BLaER1 treated with 17β-estradiol and CSF1 and Interleukin-3, amounts not matched to agents 10 nM and 100 nM (cell line): ENCODE measurements at regions not wholly inside any gene's neighbourhood (a gene's known extent, or its start where the extent isn't known, plus 50 kb on each side); places are given as distances from the start of the nearest gene placed in this dataset.

Source experiments
- H3K27ac ChIP-seq, 11 experiments: shearing (Covaris generic); formaldehyde crosslinking; 2 replicates each; pipeline ENCODE4 v1.8.1; 2022
- H3K27me3 ChIP-seq, 11 experiments: shearing (Covaris generic); formaldehyde crosslinking; 2 replicates each; pipeline ENCODE4 v1.8.1; 2022
- H3K36me3 ChIP-seq, 11 experiments: shearing (Covaris generic); formaldehyde crosslinking; 2 replicates each; pipeline ENCODE4 v1.8.1; 2022
- H3K4me1 ChIP-seq, 10 experiments: shearing (Covaris generic); formaldehyde crosslinking; 2 replicates each; pipeline ENCODE4 v1.8.1; 2022
- H3K4me2 ChIP-seq, 11 experiments: shearing (Covaris generic); formaldehyde crosslinking; 2 replicates each; pipeline ENCODE4 v1.8.1; 2022
- H3K4me3 ChIP-seq, 10 experiments: shearing (Covaris generic); formaldehyde crosslinking; 2 replicates each; pipeline ENCODE4 v1.8.1; 2022
- H3K9ac ChIP-seq, 11 experiments: shearing (Covaris generic); formaldehyde crosslinking; 2 replicates each; pipeline ENCODE4 v1.8.1; 2022
- H3K9me3 ChIP-seq, 11 experiments: shearing (Covaris generic); formaldehyde crosslinking; replicated peaks in 1 of 11; 2 replicates each; pipeline ENCODE4 v1.8.1; 2022
- H4K20me1 ChIP-seq, 11 experiments: shearing (Covaris generic); formaldehyde crosslinking; 2 replicates each; pipeline ENCODE4 v1.8.1; 2022
- Cebpa-rat ChIP-seq, 11 experiments: shearing (Covaris generic); IDR thresholded peaks; 2 replicates each; pipeline ENCODE4 v1.8.1; 2022

GRCh38 chr5:175388531-175388930 is 55.5 kb downstream of the DRD1 start:
- TF ChIP-seq Cebpa-rat (IDR thresholded peaks at IDR 0.05), result no peak
- Histone ChIP-seq H4K20me1 (no peaks in the 10 kb centered on the region), H3K9ac (no peak overlapping the region), H3K4me3 (no peak overlapping the region), H3K36me3 (no peaks in the 10 kb centered on the region), H3K27me3 (no peaks in the 10 kb centered on the region), H3K4me1 (peaks cover 0 to 15% (median 9%) of the 10 kb centered on the region in 10 experiments; a peak in 12 of 20 replicates), H3K27ac (no peak overlapping the region), H3K4me2 (no peak overlapping the region), H3K9me3 (peaks cover 0 to 7% (median 0%) of the 10 kb centered on the region in 11 experiments; a peak in 2 of 22 replicates)

GRCh38 chr5:175387144-175387543 is 56.8 kb downstream of the DRD1 start:
- Histone ChIP-seq H3K4me1 (peaks cover 0 to 15% (median 9%) of the 10 kb centered on the region in 10 experiments; a peak in 12 of 20 replicates), H3K27ac (no peak overlapping the region)

GRCh38 chr5:175386526-175386925 is 57.5 kb downstream of the DRD1 start:
- peaks cover 0 to 9% (median 0%) of the 10 kb centered on the region in 11 experiments; a peak in 2 of 22 replicates for H3K9me3 ChIP-seq
- no peak overlapping the region for H3K4me3 ChIP-seq
- H3K27me3 ChIP-seq, result no peaks in the 10 kb centered on the region
- H3K9ac ChIP-seq, result no peak overlapping the region
- H3K4me2 ChIP-seq, result peak overlapping the region in 6 of 11 experiments; percentile 3 to 62 (median 52); a peak in 4 of 22 replicates
- no peak overlapping the region for H3K27ac ChIP-seq
- H4K20me1 ChIP-seq, result no peaks in the 10 kb centered on the region
- no peaks in the 10 kb centered on the region for H3K36me3 ChIP-seq
- peaks cover 0 to 15% (median 9%) of the 10 kb centered on the region in 10 experiments; a peak in 12 of 20 replicates for H3K4me1 ChIP-seq
- TF ChIP-seq Cebpa-rat (IDR thresholded peaks at IDR 0.05), result no peak

More at GRCh38 chr5:175387144-175387543, 56.8 kb downstream of the DRD1 start:
- H3K4me3 ChIP-seq, result no peak overlapping the region
- no peak for TF ChIP-seq Cebpa-rat (IDR thresholded peaks at IDR 0.05)
- H3K9me3 ChIP-seq, result peaks cover 0 to 9% (median 0%) of the 10 kb centered on the region in 11 experiments; a peak in 2 of 22 replicates
- no peaks in the 10 kb centered on the region for H4K20me1 ChIP-seq
- H3K9ac ChIP-seq, result no peak overlapping the region
- no peaks in the 10 kb centered on the region for H3K36me3 ChIP-seq
- H3K27me3 ChIP-seq, result no peaks in the 10 kb centered on the region
- H3K4me2 ChIP-seq, result peak overlapping the region in 8 of 11 experiments; percentile 1 to 62 (median 46); a peak in 12 of 22 replicates

GRCh38 chr5:175385691-175386362 is 58.2 kb downstream of the DRD1 start:
- Histone ChIP-seq H3K4me1 (peaks cover 0 to 15% (median 9%) of the 10 kb centered on the region in 10 experiments; a peak in 12 of 20 replicates), H3K36me3 (no peaks in the 10 kb centered on the region), H3K9me3 (peaks cover 0 to 9% (median 0%) of the 10 kb centered on the region in 11 experiments; a peak in 2 of 22 replicates), H3K27ac (no peak overlapping the region), H4K20me1 (no peaks in the 10 kb centered on the region), H3K9ac (no peak overlapping the region), H3K27me3 (no peaks in the 10 kb centered on the region), H3K4me3 (no peak overlapping the region), H3K4me2 (0 out of 22 replicates have a peak overlapping the region, but pooled peaks of 1 of the 11 experiments have one; percentile 21)
- no peak for TF ChIP-seq Cebpa-rat (IDR thresholded peaks at IDR 0.05)

GRCh38 chr5:175384724-175385552 is 59.0 kb downstream of the DRD1 start:
- Histone ChIP-seq H3K4me1 (peaks cover 0 to 15% (median 9%) of the 10 kb centered on the region in 10 experiments; a peak in 12 of 20 replicates), H3K4me2 (peak overlapping the region in 3 of 11 experiments; percentile 18 to 21 (median 19); a peak in 2 of 22 replicates), H4K20me1 (no peaks in the 10 kb centered on the region), H3K27ac (no peak overlapping the region), H3K27me3 (no peaks in the 10 kb centered on the region), H3K9ac (no peak overlapping the region), H3K9me3 (peaks cover 0 to 9% (median 0%) of the 10 kb centered on the region in 11 experiments; a peak in 2 of 22 replicates), H3K4me3 (no peak overlapping the region), H3K36me3 (no peaks in the 10 kb centered on the region)
- no peak for TF ChIP-seq Cebpa-rat (IDR thresholded peaks at IDR 0.05)

- no peaks in the 10 kb centered on the region for H4K20me1 ChIP-seq
- TF ChIP-seq Cebpa-rat (IDR thresholded peaks at IDR 0.05), result no peak
- peaks cover 0 to 13% (median 0%) of the 10 kb centered on the region in 11 experiments; a peak in 5 of 22 replicates for H3K9me3 ChIP-seq
- H3K36me3 ChIP-seq, result no peaks in the 10 kb centered on the region
- no peak overlapping the region for H3K4me3 ChIP-seq
- no peak overlapping the region for H3K27ac ChIP-seq
- H3K27me3 ChIP-seq, result no peaks in the 10 kb centered on the region
- no peak overlapping the region for H3K4me2 ChIP-seq
- peaks cover 0 to 15% (median 9%) of the 10 kb centered on the region in 10 experiments; a peak in 12 of 20 replicates for H3K4me1 ChIP-seq
- no peak overlapping the region for H3K9ac ChIP-seq
Measured at GRCh38 chr5:175383350-175383749, 60.6 kb downstream of the DRD1 start.

- H3K4me3 ChIP-seq, result no peak overlapping the region
- H4K20me1 ChIP-seq, result no peaks in the 10 kb centered on the region
- H3K9ac ChIP-seq, result no peak overlapping the region
- TF ChIP-seq Cebpa-rat (IDR thresholded peaks at IDR 0.05), result no peak
- H3K9me3 ChIP-seq, result peaks cover 0 to 13% (median 0%) of the 10 kb centered on the region in 11 experiments; a peak in 5 of 22 replicates
- no peaks in the 10 kb centered on the region for H3K36me3 ChIP-seq
- H3K27ac ChIP-seq, result no peak overlapping the region
- H3K4me1 ChIP-seq, result peaks cover 0 to 12% (median 6%) of the 10 kb centered on the region in 10 experiments; a peak in 12 of 20 replicates
- no peaks in the 10 kb centered on the region for H3K27me3 ChIP-seq
- H3K4me2 ChIP-seq, result no peak overlapping the region
Measured at GRCh38 chr5:175382171-175382570, 61.8 kb downstream of the DRD1 start.

- H4K20me1 ChIP-seq, result no peaks in the 10 kb centered on the region
- H3K4me3 ChIP-seq, result no peak overlapping the region
- no peak overlapping the region for H3K27ac ChIP-seq
- no peak overlapping the region for H3K9ac ChIP-seq
- H3K27me3 ChIP-seq, result no peaks in the 10 kb centered on the region
- H3K4me1 ChIP-seq, result peaks cover 0 to 6% (median 0%) of the 10 kb centered on the region in 10 experiments; a peak in 4 of 20 replicates
- H3K4me2 ChIP-seq, result no peak overlapping the region
- no peak for TF ChIP-seq Cebpa-rat (IDR thresholded peaks at IDR 0.05)
- H3K9me3 ChIP-seq, result peaks cover 0 to 13% (median 0%) of the 10 kb centered on the region in 11 experiments; a peak in 5 of 22 replicates
- no peaks in the 10 kb centered on the region for H3K36me3 ChIP-seq
Measured at GRCh38 chr5:175381130-175381529, 62.9 kb downstream of the DRD1 start.

GRCh38 chr5:175380701-175381100 is 63.3 kb downstream of the DRD1 start:
- Histone ChIP-seq H3K36me3 (no peaks in the 10 kb centered on the region), H3K27me3 (no peaks in the 10 kb centered on the region), H3K27ac (no peak overlapping the region), H3K9ac (no peak overlapping the region), H4K20me1 (no peaks in the 10 kb centered on the region), H3K4me2 (no peak overlapping the region), H3K4me1 (peaks cover 0 to 6% (median 0%) of the 10 kb centered on the region in 10 experiments; a peak in 4 of 20 replicates), H3K9me3 (peaks cover 0 to 13% (median 0%) of the 10 kb centered on the region in 11 experiments; a peak in 5 of 22 replicates), H3K4me3 (no peak overlapping the region)
- TF ChIP-seq Cebpa-rat (IDR thresholded peaks at IDR 0.05), result no peak
